ENCODE measurements at regions not wholly inside any gene's neighbourhood (a gene's known extent, or its start where the extent isn't known, plus 50 kb on each side); places are given as distances from the start of the nearest gene placed in this dataset.

DNA sequence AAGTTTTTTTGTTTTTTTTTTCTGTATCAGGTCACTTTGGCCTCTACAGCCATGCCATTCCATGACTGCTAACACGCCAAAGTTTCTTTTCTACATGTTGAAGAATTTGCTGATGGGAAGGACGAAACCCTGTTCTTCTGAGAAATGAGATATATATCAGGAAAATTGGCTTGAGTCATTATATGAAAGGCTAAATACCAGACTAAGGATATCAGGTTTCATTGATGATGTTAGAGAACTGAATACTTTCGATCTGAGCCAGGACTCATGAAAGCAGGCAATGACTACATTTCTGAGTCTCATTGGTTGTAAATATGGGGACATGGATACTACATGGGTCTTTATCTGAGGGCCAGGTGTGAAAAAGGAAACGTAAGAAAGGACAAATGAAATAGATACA is 181.4 kb downstream of the OSR1 start:
- no peak for TF ChIP-seq POLR2A (IDR thresholded peaks at IDR 0.05)
- TF ChIP-seq, protein P1, sequence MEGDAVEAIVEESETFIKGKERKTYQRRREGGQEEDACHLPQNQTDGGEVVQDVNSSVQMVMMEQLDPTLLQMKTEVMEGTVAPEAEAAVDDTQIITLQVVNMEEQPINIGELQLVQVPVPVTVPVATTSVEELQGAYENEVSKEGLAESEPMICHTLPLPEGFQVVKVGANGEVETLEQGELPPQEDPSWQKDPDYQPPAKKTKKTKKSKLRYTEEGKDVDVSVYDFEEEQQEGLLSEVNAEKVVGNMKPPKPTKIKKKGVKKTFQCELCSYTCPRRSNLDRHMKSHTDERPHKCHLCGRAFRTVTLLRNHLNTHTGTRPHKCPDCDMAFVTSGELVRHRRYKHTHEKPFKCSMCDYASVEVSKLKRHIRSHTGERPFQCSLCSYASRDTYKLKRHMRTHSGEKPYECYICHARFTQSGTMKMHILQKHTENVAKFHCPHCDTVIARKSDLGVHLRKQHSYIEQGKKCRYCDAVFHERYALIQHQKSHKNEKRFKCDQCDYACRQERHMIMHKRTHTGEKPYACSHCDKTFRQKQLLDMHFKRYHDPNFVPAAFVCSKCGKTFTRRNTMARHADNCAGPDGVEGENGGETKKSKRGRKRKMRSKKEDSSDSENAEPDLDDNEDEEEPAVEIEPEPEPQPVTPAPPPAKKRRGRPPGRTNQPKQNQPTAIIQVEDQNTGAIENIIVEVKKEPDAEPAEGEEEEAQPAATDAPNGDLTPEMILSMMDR (IDR thresholded peaks at IDR 0.05) = no peak
